GM19467 (cell line): ENCODE measurements at regions not wholly inside any gene's neighbourhood (a gene's known extent, or its start where the extent isn't known, plus 50 kb on each side); places are given as distances from the start of the nearest gene placed in this dataset.

Experiments used
- ATAC-seq: cut with Tn5 transposase; IDR thresholded peaks from one replicate; pipeline ENCODE4 v1.9.1; 2021; ENCODE audit warnings: mild to moderate bottlenecking, moderate library complexity; ENCODE audit not compliant: unreplicated experiment

GRCh38 chr9:96183751-96184150, 118.2 kb downstream of the HSD17B3 start:
- no peak for ATAC-seq

- no peak for ATAC-seq
Observed at GRCh38 chr9:96178153-96178552, 123.8 kb downstream of the HSD17B3 start.

- ATAC-seq = no peak
Observed at GRCh38 chr9:96177719-96178028, 124.3 kb downstream of the HSD17B3 start.

DNA sequence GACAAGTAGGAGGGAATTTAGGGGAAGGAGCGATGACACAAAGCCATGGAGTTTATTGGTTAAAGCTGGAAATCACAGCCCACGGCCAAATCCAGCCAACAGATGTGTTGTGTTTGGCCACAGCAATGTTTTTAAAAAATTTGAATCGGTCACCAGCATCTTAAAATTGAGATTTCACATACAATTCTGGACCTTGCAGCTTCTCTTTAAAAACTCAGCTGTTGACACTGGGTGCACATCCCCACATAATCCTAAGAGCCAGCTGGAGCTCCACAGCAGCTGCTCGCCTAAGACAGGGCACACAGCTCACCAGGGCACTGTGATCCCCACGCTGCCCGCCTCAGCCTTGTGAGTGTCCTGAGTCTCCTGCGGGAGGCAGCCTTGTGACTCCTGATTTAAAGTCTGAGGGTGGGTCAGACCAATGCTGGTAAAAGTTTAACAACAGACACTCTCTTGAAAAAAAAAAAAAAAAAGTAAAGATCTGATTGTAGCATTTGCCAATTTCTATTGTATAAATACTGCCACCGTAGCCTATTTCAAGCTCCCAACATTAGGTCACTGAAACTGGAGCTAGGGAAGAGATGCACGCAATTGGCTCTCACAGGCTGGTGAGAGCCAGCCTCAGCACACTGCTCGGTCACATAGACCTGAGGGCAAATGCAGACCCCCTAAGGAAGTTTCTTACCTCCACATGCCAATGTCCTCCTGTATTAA, 124.8 kb downstream of the HSD17B3 start:
- ATAC-seq = no peak

DNA sequence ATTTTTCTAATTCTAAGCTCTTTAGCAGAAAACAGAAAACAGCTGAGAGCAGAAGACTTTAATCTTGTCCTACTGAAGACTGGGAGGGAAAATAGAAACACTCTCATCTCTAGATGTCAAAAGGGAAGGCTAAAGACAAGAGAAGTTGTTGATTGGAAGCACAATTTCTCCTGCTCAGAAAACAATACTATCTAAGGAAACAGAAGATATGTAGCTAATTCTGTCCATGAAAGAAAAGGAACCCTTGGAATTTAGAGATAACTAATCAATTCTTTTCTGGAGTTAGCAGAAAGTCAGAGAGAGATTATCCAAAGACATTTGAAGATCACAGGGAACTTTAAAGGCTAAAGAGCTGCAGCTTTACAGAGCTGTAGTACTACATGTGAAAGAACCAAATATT, 126.2 kb downstream of the HSD17B3 start:
- no peak for ATAC-seq

GRCh38 chr9:96175001-96175400, 127.0 kb downstream of the HSD17B3 start:
- ATAC-seq = no peak

GRCh38 chr9:96174371-96174770, 127.6 kb downstream of the HSD17B3 start:
- ATAC-seq = no peak

DNA sequence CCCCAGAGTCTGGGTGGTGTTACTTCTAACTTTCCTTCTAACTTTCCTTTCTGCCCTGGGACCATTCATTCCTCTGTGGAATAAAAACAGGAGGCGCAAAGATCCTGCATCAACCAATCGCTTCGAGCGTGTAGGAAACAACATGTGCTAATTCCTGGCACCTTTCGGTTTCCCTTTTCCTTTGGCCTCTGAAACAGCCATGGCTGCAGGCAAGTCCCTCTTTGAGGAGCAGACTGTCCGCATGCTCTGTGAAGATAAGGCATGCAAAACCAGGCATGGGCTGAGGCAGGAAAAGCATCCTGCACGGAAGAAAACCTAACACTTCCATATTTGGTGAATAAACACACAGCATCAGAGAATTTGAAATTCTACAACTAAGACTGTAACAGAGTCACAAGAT, 128.3 kb downstream of the HSD17B3 start:
- no peak for ATAC-seq

- no peak for ATAC-seq
Observed at GRCh38 chr9:96172797-96173196, 129.2 kb downstream of the HSD17B3 start.

DNA sequence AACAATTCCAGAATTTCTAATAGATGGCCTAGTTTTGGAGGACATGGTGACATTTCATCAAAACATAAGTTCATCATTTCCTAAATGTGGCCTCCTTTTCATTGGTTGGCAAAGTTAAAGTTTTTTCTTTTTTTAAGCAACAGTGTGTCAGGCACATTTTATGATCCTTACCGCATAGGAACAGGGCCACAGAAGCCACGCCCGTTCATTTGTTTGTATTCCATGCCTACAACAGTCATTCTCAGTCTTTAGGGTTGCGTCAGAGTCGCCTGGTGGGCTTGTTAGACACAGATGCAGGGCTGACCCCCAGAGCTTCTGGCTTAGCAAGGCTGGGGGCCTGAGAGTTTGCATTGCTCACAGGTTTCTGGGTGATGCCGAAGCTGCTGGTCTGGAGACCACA, 130.2 kb downstream of the HSD17B3 start:
- ATAC-seq = no peak

DNA sequence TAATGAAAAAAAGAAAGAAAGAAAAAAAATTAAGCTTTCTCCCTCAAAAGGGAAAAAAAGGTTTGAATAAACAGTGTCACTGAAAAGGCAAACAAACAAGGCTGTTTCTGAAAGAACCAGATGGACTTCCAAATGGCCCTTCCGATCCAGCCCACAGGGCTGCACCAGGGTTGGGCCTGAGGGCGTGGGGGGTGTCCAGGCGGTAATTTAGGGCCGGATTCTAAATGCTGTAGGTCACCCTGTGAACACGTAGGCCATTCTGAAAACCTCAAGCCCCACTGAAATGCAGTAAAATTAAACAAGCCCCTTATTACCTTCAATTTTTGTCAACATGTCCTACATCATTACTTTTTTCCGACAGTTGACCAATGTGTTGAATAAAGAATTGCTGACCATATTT, 132.1 kb downstream of the HSD17B3 start:
- ATAC-seq = no peak

- no peak for ATAC-seq
Observed at GRCh38 chr9:96169484-96169883, 132.5 kb downstream of the HSD17B3 start.

DNA sequence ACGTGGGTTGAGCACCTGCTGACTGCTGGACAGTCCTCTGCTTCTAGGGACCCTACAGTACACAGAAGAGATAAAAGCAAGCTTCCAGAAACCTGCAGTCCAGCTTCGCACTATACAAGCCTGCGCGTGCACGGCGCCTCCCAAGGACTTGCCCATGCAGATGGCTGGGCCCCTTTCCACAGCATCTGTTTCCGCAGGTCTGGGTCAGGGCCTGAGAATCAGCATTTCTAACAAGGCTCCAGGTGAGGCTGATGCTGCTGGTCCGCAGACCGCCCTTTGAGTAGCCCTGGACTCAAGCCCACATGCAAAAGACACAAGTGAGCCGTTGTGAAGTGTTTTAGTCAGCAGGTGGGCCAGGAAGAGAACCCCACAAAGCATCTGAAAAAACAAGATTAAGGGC, 133.1 kb downstream of the HSD17B3 start:
- no peak for ATAC-seq

GRCh38 chr9:96167011-96167410, 135.0 kb downstream of the HSD17B3 start:
- no peak for ATAC-seq

DNA sequence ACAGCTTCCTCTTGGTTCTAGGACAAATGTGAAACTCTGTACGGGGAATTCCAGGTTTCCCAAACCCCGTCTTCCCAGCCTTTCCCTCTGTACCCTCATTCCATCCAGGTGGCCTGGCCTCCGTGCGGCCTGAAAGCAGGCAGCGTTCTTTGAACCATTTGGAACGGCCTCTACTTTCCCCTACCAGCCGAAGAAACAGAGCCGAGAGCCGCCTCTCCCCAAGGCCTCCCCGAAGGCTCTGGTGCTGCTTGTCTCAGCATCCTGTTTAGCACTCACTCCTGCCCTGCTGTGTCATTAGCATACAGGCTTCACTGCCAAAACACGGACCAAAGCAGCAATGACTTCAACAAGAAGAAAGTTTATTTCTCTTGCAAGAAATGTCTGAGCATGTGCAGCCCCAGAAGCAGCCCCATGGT, 137.7 kb downstream of the HSD17B3 start:
- no peak for ATAC-seq

- no peak for ATAC-seq
Observed at GRCh38 chr9:96163712-96164111, 138.3 kb downstream of the HSD17B3 start.

DNA sequence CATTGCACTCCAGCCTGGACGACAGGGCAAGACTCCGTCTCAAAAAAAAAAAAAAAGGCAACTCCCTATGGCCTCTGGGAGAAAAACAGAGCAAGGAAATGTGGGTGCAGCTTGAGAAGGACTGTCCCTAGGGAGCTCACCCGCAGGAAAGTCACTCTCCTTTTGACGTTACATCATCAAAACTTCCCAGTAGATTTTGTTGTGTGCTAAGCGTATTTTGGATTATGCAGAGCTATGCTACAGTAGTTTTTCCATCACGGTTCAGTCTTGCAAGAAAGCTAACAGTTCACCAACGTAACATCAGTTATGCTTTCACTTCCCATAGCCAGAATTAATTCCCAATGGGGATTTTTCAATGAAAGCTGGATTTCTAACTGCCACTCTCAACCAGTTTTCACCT, 138.8 kb downstream of the HSD17B3 start:
- ATAC-seq = no peak

- ATAC-seq = no peak
Observed at GRCh38 chr9:96161819-96162218, 140.2 kb downstream of the HSD17B3 start.

GRCh38 chr9:96160866-96161265, 141.1 kb downstream of the HSD17B3 start:
- ATAC-seq = no peak

DNA sequence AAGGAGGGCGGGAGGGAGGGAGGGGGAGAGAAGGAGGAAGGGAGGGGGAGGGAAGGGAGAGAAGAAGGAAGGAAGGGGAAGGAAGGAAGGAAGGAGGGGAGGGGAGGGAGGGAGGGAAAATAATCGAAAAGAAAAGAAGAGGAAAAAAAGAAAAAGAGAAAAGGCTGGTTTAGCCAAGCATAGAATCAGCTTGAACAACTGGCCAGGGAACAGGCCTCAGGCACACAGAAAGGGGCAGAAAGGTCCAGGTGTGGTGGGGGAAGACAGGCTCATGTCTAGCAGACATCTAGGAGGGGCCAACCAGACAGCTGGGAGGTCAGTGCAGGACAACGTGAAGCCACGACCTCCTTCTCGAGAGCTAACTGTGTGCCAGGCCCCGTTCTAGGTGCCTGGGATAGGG, 141.8 kb downstream of the HSD17B3 start:
- ATAC-seq = no peak

GRCh38 chr9:96159596-96159995, 142.4 kb downstream of the HSD17B3 start:
- ATAC-seq = no peak

GRCh38 chr9:96158909-96159575, 142.9 kb downstream of the HSD17B3 start:
- no peak for ATAC-seq

DNA sequence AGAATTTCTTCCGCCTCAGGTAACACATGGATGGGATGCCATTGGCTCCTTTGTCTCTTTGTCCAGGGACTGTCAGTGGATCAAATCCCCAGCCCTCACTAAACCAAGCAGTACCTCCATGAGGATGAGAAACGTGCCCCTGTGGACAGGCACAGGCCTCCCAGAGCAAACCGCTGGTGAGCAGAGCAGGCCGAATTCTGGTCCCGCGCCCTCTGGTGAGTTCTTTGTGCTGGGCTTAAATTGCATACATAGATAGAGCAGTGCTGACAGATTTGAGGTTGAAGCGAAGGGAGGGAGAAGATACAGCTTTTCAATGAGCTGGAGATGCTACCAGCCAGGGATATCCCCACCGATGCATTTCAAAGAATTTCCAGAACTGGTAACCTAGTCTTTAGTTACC, 143.8 kb downstream of the HSD17B3 start:
- no peak for ATAC-seq
